ENCODE measurements at regions not wholly inside any gene's neighbourhood (a gene's known extent, or its start where the extent isn't known, plus 50 kb on each side); places are given as distances from the start of the nearest gene placed in this dataset.

DNA sequence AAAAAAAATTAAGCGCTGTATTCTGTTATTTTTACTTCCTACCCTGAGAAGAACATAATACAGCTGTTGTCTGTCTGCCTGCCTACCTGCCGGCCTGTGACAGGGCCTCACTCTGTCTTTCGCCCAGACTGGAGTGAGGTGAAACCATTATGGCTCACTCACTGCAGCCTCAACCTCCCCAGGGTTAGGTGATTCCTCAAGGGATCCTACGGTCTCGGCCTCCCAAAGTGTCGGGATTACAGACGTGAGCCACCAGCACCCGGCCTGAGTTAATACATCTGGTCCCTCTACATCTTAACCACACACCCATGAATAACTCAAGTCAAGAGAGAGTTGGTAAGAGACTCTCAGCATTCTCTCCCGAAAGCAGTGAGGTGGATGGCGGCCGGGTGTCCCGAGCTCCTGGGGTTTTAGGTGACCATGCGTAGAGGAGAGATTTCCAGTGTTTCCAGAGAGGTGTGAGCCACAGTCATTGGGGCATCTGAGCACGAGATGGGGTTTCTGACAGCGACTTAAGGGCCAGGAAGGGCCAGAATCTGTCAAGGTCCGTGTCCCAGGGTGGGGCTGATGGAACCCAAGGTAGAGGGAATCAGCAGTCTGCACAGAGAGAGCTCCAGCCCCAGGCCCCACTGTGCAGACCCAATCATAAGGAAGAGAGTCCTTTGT, 1954.4 kb upstream of the DEFB115 start:
- Histone ChIP-seq H3K36me3 (ENCODE audit: insufficient read depth) (no peaks in the 10 kb centered on the region), H3F3A (replicated peaks; ENCODE audit: low read depth) (no peaks in the 10 kb centered on the region), H3K27me3 (ENCODE audit: insufficient read depth) (peaks cover 28% of the 10 kb centered on the region), H3K4me1 (ENCODE audit: insufficient read depth) (no peaks in the 10 kb centered on the region), H3K79me2 (replicated peaks; ENCODE audit: insufficient read depth) (no peaks in the 10 kb centered on the region), H3K9me2 (ENCODE audit: insufficient read depth) (no peaks in the 10 kb centered on the region), H2AFZ (no peak overlapping the region), H3K4me2 (no peak overlapping the region), H3K27ac (ENCODE audit: low read depth) (no peak overlapping the region), H4K20me1 (replicated peaks; ENCODE audit: insufficient read depth) (no peaks in the 10 kb centered on the region), H3K4me3 (no peak overlapping the region)
- peaks cover 73% of the 10 kb centered on the region for H3K36me3 Mint-ChIP-seq (ENCODE audit: low read depth)
- H3K27ac Mint-ChIP-seq = no peak overlapping the region
- DNase-seq (ENCODE audit: low spot score) (no peak), ATAC-seq (no peak)
- TF ChIP-seq, protein P1, sequence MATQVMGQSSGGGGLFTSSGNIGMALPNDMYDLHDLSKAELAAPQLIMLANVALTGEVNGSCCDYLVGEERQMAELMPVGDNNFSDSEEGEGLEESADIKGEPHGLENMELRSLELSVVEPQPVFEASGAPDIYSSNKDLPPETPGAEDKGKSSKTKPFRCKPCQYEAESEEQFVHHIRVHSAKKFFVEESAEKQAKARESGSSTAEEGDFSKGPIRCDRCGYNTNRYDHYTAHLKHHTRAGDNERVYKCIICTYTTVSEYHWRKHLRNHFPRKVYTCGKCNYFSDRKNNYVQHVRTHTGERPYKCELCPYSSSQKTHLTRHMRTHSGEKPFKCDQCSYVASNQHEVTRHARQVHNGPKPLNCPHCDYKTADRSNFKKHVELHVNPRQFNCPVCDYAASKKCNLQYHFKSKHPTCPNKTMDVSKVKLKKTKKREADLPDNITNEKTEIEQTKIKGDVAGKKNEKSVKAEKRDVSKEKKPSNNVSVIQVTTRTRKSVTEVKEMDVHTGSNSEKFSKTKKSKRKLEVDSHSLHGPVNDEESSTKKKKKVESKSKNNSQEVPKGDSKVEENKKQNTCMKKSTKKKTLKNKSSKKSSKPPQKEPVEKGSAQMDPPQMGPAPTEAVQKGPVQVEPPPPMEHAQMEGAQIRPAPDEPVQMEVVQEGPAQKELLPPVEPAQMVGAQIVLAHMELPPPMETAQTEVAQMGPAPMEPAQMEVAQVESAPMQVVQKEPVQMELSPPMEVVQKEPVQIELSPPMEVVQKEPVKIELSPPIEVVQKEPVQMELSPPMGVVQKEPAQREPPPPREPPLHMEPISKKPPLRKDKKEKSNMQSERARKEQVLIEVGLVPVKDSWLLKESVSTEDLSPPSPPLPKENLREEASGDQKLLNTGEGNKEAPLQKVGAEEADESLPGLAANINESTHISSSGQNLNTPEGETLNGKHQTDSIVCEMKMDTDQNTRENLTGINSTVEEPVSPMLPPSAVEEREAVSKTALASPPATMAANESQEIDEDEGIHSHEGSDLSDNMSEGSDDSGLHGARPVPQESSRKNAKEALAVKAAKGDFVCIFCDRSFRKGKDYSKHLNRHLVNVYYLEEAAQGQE (IDR thresholded peaks at IDR 0.05; ENCODE audit: unreplicated experiment) = no peak
- TF ChIP-seq POLR2AphosphoS5 (IDR thresholded peaks at IDR 0.05; ENCODE audit: low read depth) = no peak
- no peaks in the 10 kb centered on the region; the same call in 2 of the 3 replicates for H3K4me1 Mint-ChIP-seq
- no peak overlapping the region for H3K4me3 Mint-ChIP-seq
- peaks cover 30% of the 10 kb centered on the region for H3K27me3 Mint-ChIP-seq (ENCODE audit: insufficient read depth, low read depth, poor library complexity)
- H3K9me3 Mint-ChIP-seq = peaks cover 71% of the 10 kb centered on the region

DNA sequence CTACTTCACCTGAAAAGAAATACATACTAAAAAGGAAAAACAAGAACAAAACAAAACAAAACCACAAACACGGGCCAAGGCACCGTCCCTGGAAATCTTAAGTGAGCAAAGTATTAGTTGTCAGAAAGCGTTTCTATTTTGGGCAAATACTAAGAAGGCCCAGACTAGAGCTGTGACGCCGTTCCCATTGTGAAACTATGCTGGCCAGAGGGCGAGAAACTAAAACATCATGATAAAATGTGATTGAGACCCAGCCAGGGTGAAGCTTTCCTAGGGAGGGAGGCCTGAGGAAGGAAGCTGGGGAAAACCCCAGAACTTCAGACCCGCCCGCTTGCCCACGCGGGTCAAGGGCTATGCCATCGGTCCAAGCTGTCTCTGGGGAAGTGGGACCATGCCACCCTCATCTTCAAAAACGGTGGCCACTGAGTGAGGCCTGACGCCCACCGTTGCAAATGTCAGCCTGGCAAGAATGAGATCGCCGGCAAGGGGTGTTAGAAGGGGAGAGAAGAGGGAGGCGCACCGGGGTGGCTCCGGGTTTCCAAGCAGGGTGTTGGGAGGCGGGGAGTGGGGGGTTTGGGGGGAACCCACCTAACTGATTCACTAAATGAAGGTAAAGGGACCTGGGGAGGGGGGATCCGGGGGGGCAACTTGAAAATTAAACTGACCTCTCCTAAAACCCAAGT, 1950.9 kb upstream of the DEFB115 start:
- Mint-ChIP-seq H3K9me3 (peaks cover 98% of the 10 kb centered on the region), H3K27me3 (ENCODE audit: insufficient read depth, low read depth, poor library complexity) (peaks cover 29% of the 10 kb centered on the region), H3K27ac (no peak overlapping the region), H3K4me1 (no peaks in the 10 kb centered on the region; the same call in 2 of the 3 replicates), H3K36me3 (ENCODE audit: low read depth) (peaks cover 81% of the 10 kb centered on the region), H3K4me3 (no peak overlapping the region)
- ATAC-seq = no peak
- DNase-seq (ENCODE audit: low spot score) = peak; percentile 4
- H3K9me2 ChIP-seq (ENCODE audit: insufficient read depth) = no peaks in the 10 kb centered on the region
- no peaks in the 10 kb centered on the region for H3K79me2 ChIP-seq (replicated peaks; ENCODE audit: insufficient read depth)
- H3K4me3 ChIP-seq = peak overlapping the region; percentile 43; the same call in 1 of the 2 replicates
- peak overlapping the region; percentile 64 for H3K4me2 ChIP-seq
- no peaks in the 10 kb centered on the region for H3K4me1 ChIP-seq (ENCODE audit: insufficient read depth)
- H3K27ac ChIP-seq (ENCODE audit: low read depth) = no peak overlapping the region
- H3F3A ChIP-seq (replicated peaks; ENCODE audit: low read depth) = no peaks in the 10 kb centered on the region
- peaks cover 34% of the 10 kb centered on the region for H3K27me3 ChIP-seq (ENCODE audit: insufficient read depth)
- H4K20me1 ChIP-seq (replicated peaks; ENCODE audit: insufficient read depth) = no peaks in the 10 kb centered on the region
- no peaks in the 10 kb centered on the region for H3K36me3 ChIP-seq (ENCODE audit: insufficient read depth)
- no peak overlapping the region for H2AFZ ChIP-seq
- TF ChIP-seq ETS1 (IDR thresholded peaks at IDR 0.05) (no peak), CTCF (conservative IDR thresholded peaks at IDR 0.05; ENCODE audit: low read depth in 2 of 2) (no peak), CREB1 (CRISPR knock-in tag; IDR thresholded peaks at IDR 0.05; ENCODE audit: low read depth) (no peak), ZNF114 (CRISPR knock-in tag; IDR thresholded peaks at IDR 0.05) (no peak), EZH2 (IDR thresholded peaks at IDR 0.05; ENCODE audit: low read depth, unreplicated experiment) (no peak), ZNF331 (CRISPR knock-in tag; IDR thresholded peaks at IDR 0.05; ENCODE audit: low read depth) (no peak), JUNB (IDR thresholded peaks at IDR 0.05; ENCODE audit: unreplicated experiment) (no peak)
- TF ChIP-seq, protein P1 (IDR thresholded peaks at IDR 0.05; ENCODE audit: unreplicated experiment) = no peak
